ENCODE measurements at regions not wholly inside any gene's neighbourhood (a gene's known extent, or its start where the extent isn't known, plus 50 kb on each side); places are given as distances from the start of the nearest gene placed in this dataset.
"Not testable (repeated sequence)": the region's sequence is repeated elsewhere in the genome, so short reads cannot be mapped to it uniquely, and the experiment has no call there.

DNA sequence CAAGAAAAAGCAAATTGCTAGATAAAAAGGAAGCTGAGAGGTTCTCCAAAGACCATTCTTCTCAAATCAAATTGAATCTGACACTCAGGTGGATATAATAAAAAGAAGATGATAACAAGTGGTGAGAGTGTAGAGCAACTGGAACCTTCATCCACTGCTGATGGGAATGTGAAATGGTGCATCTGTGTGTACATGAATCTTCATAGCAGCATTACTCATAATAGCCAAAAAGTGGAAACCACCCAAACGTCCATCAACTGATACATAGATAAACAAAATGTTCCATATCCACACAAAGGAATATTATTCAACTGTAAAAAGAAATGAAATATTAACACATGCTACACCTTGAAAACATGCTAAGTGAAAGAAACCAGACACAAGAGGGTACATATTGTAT, 357.2 kb upstream of the EPHA4 start:
- H3K4me1 ChIP-seq (replicated peaks in 1 of 2) = peaks cover 3 to 9% of the 10 kb centered on the region in 2 donors
- in situ Hi-C loops (cut with MboI; ENCODE audit: low pct_unique_long_range_greater_than_20kb in 2 of 9, low sequenced_read_pairs in 9 of 9, unreplicated experiment in 9 of 9) = no loop called here
- no peak overlapping the region for H3K27ac ChIP-seq
- no peak for ATAC-seq (replicated peaks in 6 of 8)
- no peak overlapping the region for H3K4me3 ChIP-seq
- WGBS, 10 experiments = 0 to 85% (median 26%) methylated on average over 1 of the region's 1 CpG; no CpG with 5 or more reads in 2 of the 10 experiments

GRCh38 chr2:221926327-221926726, 354.2 kb upstream of the EPHA4 start:
- no peak overlapping the region for H3K27ac ChIP-seq
- no peak overlapping the region for H3K4me3 ChIP-seq
- peaks cover 3 to 12% of the 10 kb centered on the region in 2 donors for H3K4me1 ChIP-seq (replicated peaks in 1 of 2)
- in situ Hi-C loops (cut with MboI; ENCODE audit: low pct_unique_long_range_greater_than_20kb in 2 of 9, low sequenced_read_pairs in 9 of 9, unreplicated experiment in 9 of 9) = no loop called here
- 10 to 100% (median 67%) methylated on average over 1 to 2 of the region's 2 CpGs; no CpG with 5 or more reads in 3 of the 10 experiments for WGBS, 10 experiments
- ATAC-seq (replicated peaks in 6 of 8) = no peak

- Histone ChIP-seq H3K4me3 (no peak overlapping the region), H3K27ac (no peak overlapping the region)
- no peak for ATAC-seq (replicated peaks in 6 of 8)
These were observed 352.5 kb upstream of the EPHA4 start for GRCh38 chr2:221924576-221924975.

GRCh38 chr2:221915926-221916325, 343.8 kb upstream of the EPHA4 start:
- WGBS, 10 experiments = 13 to 100% (median 88%) methylated on average over 1 to 2 of the region's 2 CpGs; no CpG with 5 or more reads in 2 of the 10 experiments
- no peak overlapping the region for H3K4me3 ChIP-seq
- ATAC-seq (replicated peaks in 6 of 8) = no peak
- H3K4me1 ChIP-seq (replicated peaks in 1 of 2) = peaks cover 7 to 15% of the 10 kb centered on the region in 2 donors
- no peak overlapping the region for H3K27ac ChIP-seq
- in situ Hi-C loops (cut with MboI; ENCODE audit: low pct_unique_long_range_greater_than_20kb in 2 of 9, low sequenced_read_pairs in 9 of 9, unreplicated experiment in 9 of 9) = no loop called here

More at GRCh38 chr2:221924576-221924975, 352.5 kb upstream of the EPHA4 start:
- H3K4me1 ChIP-seq (replicated peaks in 1 of 2) = peaks cover 3 to 12% of the 10 kb centered on the region in 2 donors
- in situ Hi-C loops (cut with MboI; ENCODE audit: low pct_unique_long_range_greater_than_20kb in 2 of 9, low sequenced_read_pairs in 9 of 9, unreplicated experiment in 9 of 9) = no loop called here

DNA sequence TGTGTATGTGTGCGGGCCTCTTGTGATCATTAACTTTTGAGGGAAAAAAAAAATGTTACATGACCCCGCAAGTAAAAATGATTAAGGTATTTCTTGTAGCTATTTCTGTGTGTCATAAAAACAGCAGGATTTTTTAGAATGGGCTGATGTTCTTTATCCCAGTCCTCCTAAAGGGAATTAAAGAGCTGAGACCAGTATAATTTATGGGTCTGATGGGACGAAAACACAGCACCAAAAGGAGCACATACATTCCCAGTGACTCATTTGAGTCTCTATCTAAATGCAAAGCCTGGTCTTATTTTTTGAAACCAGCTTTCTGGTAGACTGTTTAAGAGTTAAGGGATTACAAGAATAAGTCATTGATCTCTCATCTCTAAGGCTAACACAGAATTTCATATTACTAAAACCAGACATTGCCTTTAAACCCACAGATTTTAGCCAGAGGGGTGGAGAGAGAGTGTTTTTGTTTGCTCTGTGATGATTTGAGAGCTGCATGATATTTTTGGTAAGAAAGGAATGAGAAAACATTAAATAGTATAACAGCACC, 342.3 kb upstream of the EPHA4 start:
- Histone ChIP-seq H3K4me1 (replicated peaks in 1 of 2) (peaks cover 7 to 15% of the 10 kb centered on the region in 2 donors), H3K27ac (no peak overlapping the region), H3K4me3 (no peak overlapping the region)
- WGBS, 10 experiments = 28 to 100% (median 57%) methylated on average over 1 to 3 of the region's 3 CpGs; no CpG with 5 or more reads in 2 of the 10 experiments
- ATAC-seq (replicated peaks in 6 of 8) = peak in 4 of 8 experiments; percentile 34 to 69 (median 50)
- in situ Hi-C loops (cut with MboI; ENCODE audit: low pct_unique_long_range_greater_than_20kb in 2 of 9, low sequenced_read_pairs in 9 of 9, unreplicated experiment in 9 of 9) = no loop called here

- Histone ChIP-seq H3K27ac (no peak overlapping the region), H3K4me1 (replicated peaks in 1 of 2) (peaks cover 7 to 15% of the 10 kb centered on the region in 2 donors), H3K4me3 (no peak overlapping the region)
- WGBS, 10 experiments = 0 to 20% (median 0%) methylated on average over 1 of the region's 1 CpG; no CpG with 5 or more reads in 5 of the 10 experiments
- peak in 7 of 8 experiments; percentile 44 to 96 (median 90) for ATAC-seq (replicated peaks in 6 of 8)
- in situ Hi-C loops (cut with MboI; ENCODE audit: low pct_unique_long_range_greater_than_20kb in 2 of 9, low sequenced_read_pairs in 9 of 9, unreplicated experiment in 9 of 9) = no loop called here
These were observed 339.8 kb upstream of the EPHA4 start for GRCh38 chr2:221911890-221912289.

GRCh38 chr2:221911321-221911720, 339.2 kb upstream of the EPHA4 start:
- Histone ChIP-seq H3K4me1 (replicated peaks in 1 of 2) (peaks cover 7 to 15% of the 10 kb centered on the region in 2 donors), H3K27ac (no peak overlapping the region), H3K4me3 (no peak overlapping the region)
- no peak for ATAC-seq (replicated peaks in 6 of 8)
- in situ Hi-C loops (cut with MboI; ENCODE audit: low pct_unique_long_range_greater_than_20kb in 2 of 9, low sequenced_read_pairs in 9 of 9, unreplicated experiment in 9 of 9) = no loop called here
- WGBS, 10 experiments = 20 to 90% (median 79%) methylated on average over 1 to 4 of the region's 4 CpGs; no CpG with 5 or more reads in 1 of the 10 experiments

DNA sequence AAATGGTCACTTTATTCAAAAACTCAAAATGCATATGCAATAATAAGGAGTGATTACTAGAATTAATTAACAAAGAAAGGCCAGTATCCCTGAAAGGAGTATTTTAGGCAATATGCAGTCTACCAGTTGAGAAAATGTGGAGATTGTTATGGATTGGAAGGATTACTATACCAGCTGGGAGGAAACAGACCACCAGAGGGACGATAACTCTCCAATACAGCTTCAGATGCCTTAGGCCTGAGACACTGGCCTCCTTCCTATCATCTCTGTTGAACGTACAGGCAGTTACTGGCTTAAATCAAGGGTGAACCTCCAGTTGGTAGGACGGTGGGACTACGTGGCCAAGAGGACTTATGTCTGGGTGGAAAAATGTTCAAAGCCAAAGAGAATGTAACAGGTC, 336.4 kb upstream of the EPHA4 start:
- Histone ChIP-seq H3K27ac (no peak overlapping the region), H3K4me3 (no peak overlapping the region), H3K4me1 (replicated peaks in 1 of 2) (peaks cover 2% of the 10 kb centered on the region in 2 donors)
- 15 to 100% (median 40%) methylated on average over 1 to 4 of the region's 4 CpGs; no CpG with 5 or more reads in 1 of the 10 experiments for WGBS, 10 experiments
- ATAC-seq (replicated peaks in 6 of 8) = no peak
- in situ Hi-C loops (cut with MboI; ENCODE audit: low pct_unique_long_range_greater_than_20kb in 2 of 9, low sequenced_read_pairs in 9 of 9, unreplicated experiment in 9 of 9) = no loop called here

- Histone ChIP-seq H3K4me1 (replicated peaks in 1 of 2) (peaks cover 7 to 18% of the 10 kb centered on the region in 2 donors), H3K4me3 (no peak overlapping the region), H3K27ac (no peak overlapping the region)
- peak in 3 of 8 experiments; percentile 62 to 76 (median 64) for ATAC-seq (replicated peaks in 6 of 8)
- in situ Hi-C loops (cut with MboI; ENCODE audit: low pct_unique_long_range_greater_than_20kb in 2 of 9, low sequenced_read_pairs in 9 of 9, unreplicated experiment in 9 of 9) = no loop called here
- WGBS, 10 experiments = 17 to 100% (median 69%) methylated on average over 1 to 3 of the region's 3 CpGs; no CpG with 5 or more reads in 2 of the 10 experiments
These were observed 325.6 kb upstream of the EPHA4 start for GRCh38 chr2:221897718-221898117.

GRCh38 chr2:221896505-221897151, 324.5 kb upstream of the EPHA4 start:
- 0 to 100% (median 76%) methylated on average over 1 to 9 of the region's 10 CpGs for WGBS, 10 experiments
- Histone ChIP-seq H3K4me1 (replicated peaks in 1 of 2) (peaks cover 7 to 18% of the 10 kb centered on the region in 2 donors), H3K4me3 (no peak overlapping the region), H3K27ac (no peak overlapping the region)
- ATAC-seq (replicated peaks in 6 of 8) = peak; percentile 56 to 95 (median 88)
- in situ Hi-C loops (cut with MboI; ENCODE audit: low pct_unique_long_range_greater_than_20kb in 2 of 9, low sequenced_read_pairs in 9 of 9, unreplicated experiment in 9 of 9) = no loop called here

DNA sequence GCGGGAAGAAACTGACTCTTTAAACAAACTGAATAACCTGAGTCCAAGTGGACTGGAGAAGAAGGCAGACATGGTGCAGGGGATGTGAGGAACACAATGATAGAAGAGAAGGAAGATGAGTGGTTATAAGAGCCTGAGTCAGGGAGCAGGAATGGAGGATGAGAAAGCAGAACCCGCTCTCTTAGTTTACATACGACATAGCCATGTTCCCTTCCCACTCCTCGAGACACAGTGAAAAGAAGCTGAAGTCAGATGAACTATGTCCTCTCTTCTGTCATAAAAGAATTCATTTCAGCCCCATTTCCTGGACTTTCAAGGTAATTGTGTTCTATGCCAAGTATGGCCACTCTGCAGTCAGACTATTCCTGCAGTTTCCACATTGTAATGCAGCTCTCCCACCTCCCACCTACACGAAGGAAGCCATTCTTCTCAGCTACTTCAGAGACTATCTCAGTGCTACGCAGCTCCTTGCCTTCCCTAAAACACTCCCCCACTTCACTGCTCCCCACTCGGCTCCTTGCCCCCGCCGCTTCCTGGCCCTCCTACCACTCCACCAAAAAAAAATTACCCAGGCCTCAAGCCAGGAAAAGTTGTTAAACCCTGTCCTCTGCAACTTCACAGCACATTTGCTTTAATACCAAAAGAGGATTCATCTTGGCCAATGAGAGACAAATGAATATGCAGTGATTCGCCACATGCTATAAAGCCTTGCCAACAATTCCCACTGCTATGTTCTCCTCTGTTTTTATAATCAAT, 323.4 kb upstream of the EPHA4 start:
- ATAC-seq (replicated peaks in 6 of 8) = peak in 2 of 8 experiments; percentile 8 to 10
- Histone ChIP-seq H3K4me1 (replicated peaks in 1 of 2) (peaks cover 7 to 18% of the 10 kb centered on the region in 2 donors), H3K4me3 (no peak overlapping the region), H3K27ac (no peak overlapping the region)
- 10 to 100% (median 83%) methylated on average over 1 to 10 of the region's 10 CpGs; no CpG with 5 or more reads in 1 of the 10 experiments for WGBS, 10 experiments
- in situ Hi-C loops (cut with MboI; ENCODE audit: low pct_unique_long_range_greater_than_20kb in 2 of 9, low sequenced_read_pairs in 9 of 9, unreplicated experiment in 9 of 9) = no loop called here

DNA sequence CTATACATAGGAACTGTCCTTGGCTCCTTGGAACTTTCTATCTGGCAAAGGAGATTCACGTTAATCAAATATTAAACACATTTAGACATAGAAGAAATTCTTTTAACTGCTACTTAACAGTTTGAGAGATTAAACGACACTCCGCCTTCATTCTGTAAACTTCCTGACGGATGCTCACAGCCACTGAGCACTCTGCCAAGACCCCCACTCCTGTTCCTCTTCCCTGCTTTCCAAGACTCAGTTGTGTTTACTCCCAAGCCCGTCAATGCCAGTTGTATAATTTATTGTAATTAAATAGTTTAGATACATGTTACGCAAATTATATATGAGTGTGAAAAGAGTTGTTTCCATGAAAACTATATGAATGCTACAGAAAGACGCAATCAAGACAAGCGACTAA, 321.4 kb upstream of the EPHA4 start:
- peaks cover 7 to 18% of the 10 kb centered on the region in 2 donors for H3K4me1 ChIP-seq (replicated peaks in 1 of 2)
- 39 to 100% (median 92%) methylated on average over 3 to 8 of the region's 8 CpGs for WGBS, 10 experiments
- in situ Hi-C loops (cut with MboI; ENCODE audit: low pct_unique_long_range_greater_than_20kb in 2 of 9, low sequenced_read_pairs in 9 of 9, unreplicated experiment in 9 of 9) = no loop called here
- H3K27ac ChIP-seq = no peak overlapping the region
- H3K4me3 ChIP-seq = no peak overlapping the region
- no peak for ATAC-seq (replicated peaks in 6 of 8)

DNA sequence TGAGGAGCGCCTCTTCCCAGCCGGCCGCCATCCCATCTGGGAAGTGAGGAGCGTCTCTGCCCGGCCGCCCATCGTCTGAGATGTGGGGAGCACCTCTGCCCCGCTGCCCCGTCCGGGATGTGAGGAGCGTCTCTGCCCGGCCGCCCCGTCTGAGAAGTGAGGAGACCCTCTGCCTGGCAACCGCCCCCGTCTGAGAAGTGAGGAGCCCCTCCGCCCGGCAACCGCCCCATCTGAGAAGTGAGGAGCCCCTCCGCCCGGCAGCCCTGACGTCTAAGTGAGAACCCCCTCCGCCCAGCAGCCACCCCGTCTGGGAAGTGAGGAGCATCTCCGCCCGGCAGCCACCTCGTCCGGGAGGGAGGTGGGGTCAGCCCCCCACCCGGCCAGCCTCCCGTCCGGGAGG, 319.9 kb upstream of the EPHA4 start:
- H3K4me3 ChIP-seq; H3K27ac ChIP-seq; H3K4me1 ChIP-seq (replicated peaks in 1 of 2); in situ Hi-C loops (cut with MboI; ENCODE audit: low pct_unique_long_range_greater_than_20kb in 2 of 9, low sequenced_read_pairs in 9 of 9, unreplicated experiment in 9 of 9); ATAC-seq (replicated peaks in 6 of 8): not testable (repeated sequence)
- WGBS, 10 experiments = no CpG with 5 or more reads among the region's 31 CpGs
